ENCODE measurements at regions not wholly inside any gene's neighbourhood (a gene's known extent, or its start where the extent isn't known, plus 50 kb on each side); places are given as distances from the start of the nearest gene placed in this dataset.

GRCh38 chr2:225282858-225283710, 116.4 kb upstream of the NYAP2 start:
- TF ChIP-seq POLR2A (IDR thresholded peaks at IDR 0.05): no peak
- peak; percentile 11 to 54 (median 46) for TF ChIP-seq CTCF (IDR thresholded peaks at IDR 0.05)

Measured in testis (tissue), 2 donors.